ENCODE measurements at regions not wholly inside any gene's neighbourhood (a gene's known extent, or its start where the extent isn't known, plus 50 kb on each side); places are given as distances from the start of the nearest gene placed in this dataset.
"Not testable (repeated sequence)": the region's sequence is repeated elsewhere in the genome, so short reads cannot be mapped to it uniquely, and the experiment has no call there.

DNA sequence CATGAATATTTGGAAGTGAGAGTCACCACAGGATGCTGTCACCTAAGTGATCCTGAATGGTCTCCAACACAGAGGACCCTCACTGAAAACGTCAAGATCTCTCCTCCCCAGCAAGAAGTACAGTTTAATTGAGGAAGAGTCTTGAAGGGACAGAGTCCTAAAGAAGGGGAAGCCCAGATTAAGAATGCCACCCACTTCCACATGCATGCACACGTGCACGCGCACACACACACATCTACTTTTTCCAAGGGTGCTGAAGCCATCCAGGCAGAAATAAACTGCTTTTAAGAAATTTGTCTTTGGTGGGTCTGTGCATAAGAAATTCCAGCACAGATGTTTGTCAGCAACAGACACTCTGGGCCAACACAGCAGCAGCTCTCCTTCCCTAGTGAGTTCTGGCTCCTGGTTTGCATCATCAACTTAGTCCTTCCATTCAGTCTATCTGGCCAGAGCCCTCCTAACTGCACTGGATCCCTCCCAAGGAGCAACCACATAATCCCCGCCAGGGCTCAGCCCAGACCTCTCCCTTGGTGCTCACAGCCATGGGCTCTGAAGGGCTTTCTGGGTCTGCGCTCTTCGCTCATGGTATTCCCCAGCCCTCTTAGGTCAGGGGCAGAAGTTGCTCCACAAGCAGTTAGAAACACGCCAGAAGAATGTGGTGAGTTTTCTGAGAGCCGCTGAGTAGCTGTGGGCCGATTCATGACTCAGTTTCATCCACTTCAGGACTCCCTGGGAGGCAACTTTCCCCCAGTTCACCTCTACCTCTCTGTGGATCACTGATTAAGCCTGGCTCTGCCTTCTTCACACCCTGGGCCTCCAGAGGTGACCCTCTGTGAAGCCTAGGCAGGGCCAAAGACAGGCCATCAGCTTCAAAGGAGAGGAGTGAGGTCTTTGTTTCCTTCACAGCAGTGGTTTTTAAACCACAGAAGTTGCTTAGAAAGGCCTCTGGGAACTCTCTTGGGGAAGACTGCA, 132.6 kb upstream of the LIPC start:
- no peak for DNase-seq

DNA sequence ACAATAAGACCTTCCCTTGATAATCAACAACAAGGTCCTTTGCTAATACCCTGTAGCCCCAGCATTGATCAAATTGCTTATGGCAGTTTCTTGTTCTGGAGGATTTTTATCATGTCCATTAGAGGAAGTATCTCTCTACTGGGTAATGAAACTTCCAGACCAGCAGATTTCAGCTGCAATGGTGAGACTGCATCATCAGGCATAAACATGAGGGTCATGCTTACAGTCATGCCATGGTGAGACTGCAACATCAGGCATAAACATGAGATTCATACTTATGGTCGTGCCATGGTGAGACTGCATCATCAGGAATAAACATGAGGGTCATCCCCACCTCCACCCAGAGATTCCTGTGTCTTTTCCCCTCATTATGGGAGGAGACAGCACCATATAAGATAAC, 129.0 kb upstream of the LIPC start:
- DNase-seq: no peak

DNA sequence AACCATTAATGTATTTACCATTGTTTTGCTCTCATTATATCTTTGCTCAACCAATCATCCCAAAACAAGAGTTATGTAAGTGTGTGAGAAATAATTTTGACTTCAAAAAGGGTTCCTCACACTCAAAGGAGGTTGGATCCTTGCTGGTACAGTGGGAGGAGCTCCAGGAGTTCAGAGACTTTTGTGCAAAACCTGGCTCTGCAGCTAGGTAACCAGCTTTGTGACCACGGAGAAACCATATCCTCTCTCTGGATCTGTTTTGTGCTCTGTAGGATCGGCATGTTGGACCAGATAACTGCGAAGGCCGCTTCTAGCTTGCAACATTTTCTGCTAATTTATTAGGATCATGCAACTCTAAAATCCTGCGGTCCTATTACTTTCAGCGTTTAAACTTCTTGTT, 128.6 kb upstream of the LIPC start:
- no peak for DNase-seq

DNA sequence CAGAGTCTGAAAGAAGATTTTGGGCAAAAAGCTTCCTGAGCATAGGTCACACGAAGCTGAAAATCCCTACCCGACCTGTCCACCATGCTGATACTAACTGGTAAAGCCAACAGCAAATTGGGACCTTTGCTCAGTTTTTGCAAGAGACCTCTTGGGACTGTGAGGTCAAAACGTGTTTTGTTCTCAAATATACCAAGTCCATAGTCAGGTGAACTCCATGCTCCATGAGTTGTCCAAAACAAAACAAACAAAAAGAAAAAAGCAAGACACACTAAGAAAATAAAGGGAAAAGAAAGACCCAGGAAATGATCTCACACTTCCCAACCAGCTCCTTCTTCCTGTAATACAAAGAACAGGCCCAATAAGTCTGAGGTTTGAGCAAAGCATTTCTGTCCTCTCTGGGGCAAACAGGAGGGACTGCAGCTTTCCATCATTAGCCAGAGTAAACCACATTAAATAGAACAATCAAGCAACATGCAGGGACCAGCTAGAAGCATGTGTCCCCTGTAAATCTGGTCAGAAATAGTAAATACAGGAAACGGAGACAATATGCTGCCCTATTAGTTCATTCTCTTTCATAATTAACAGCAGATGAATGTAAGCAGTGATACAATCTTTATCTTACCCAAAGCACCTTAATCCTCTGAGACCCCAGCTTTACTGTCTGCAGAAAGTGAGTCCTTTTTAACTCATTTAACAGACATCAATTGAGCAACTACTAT, 125.0 kb upstream of the LIPC start:
- DNase-seq: no peak

DNA sequence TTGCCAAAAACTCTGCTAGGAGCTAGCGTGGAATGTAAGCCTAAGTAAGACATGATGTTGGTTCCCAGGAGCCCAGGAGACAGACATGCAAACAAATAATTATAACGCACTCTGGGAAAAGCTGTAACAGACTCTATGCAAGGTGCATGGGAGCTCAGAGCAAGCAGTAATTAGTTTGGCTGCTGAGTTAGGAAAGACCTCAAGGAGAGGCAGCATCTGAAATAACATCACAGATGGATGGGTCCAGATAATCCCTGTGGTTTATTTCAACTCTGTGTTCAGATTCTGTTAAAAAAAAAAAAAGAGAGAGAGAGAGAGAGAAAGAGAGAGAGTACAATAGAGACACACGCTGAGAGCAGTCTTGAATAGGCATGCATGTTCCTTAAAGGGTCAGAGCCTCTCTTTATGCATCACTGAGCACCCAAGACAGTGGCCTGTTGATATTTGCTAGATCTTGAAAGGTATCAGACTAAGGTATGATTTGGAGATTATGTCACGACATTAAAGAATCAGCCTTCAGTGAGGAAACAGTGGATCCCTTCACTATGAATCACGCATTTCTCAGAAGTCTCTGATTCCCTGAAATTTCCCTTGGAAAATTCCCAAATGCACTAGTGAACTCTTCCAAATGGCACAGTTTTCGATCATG, 124.4 kb upstream of the LIPC start:
- DNase-seq: no peak

DNA sequence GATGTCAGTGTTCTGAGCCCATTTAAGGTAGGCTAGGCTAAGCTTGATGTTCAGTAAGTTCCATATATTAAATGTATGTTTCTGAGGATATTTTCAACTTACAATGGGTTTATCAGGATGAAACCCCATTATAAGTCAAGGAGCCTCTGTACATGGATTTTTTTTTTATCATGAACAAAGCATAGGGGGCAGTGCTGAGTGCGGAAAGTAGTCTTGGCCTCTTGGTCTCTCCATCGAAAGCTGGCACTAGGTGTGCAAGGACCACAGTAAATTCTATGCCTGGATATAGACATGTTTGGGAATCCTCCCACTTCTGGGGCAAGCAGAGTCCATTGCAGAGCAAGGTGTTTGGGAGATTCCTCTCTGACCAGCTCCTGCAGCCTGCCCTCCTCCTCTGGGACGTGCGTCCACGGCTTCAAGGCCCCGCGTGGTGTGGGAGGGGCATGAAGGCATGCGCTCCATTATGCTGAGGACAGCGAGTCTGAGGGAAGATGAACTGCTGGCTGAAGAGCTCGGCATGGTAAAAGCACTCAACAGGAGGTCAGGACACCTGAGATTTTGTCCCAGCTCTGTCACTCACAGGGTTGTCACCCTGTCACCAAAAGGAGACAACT, 122.9 kb upstream of the LIPC start:
- no peak for DNase-seq

DNA sequence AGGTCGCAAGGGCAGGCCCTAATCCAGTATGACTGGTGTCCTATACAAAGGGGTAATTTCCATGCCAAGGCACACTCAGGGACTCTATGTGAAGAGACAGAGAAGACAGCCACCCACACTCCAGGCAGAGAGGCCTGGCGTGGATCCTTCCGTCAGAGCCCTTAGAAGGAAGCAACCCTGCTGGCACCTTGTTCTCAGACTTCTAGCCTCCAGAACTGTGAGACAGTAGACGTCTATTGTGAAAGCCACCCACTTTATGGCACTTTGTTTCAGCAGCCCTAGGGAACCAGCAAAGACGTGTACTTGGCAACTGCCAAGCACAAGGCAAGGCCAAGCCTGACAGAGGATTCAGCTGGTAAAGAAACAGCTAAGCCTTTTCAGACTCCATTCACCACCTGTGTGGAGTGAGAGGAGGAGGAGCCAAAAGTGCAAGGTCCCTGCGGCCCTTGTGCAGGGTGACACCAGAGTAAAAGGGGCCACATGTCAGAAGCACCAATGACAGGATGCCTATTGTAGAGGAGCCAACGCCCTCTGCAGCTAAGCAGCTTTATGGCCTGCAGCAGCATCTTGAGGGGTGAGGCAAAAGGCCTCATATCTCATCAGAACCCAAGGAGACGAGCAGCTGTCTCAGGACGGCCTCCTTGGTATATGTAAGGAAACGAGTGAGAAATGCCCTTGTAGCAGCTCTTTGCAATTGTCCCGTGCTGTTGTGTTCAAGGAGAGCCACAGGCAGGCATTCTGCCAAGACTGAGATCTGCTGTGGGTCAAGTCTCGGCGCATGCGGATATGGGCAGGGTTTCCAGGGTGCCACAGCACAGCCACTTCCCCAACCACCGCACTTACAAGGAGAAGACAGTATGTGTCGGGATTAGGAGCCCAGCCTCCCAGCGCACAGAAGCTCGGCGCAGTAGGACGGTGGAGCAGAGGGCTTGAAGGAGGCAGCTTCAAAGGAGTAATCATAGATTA, 121.5 kb upstream of the LIPC start:
- DNase-seq: no peak

DNA sequence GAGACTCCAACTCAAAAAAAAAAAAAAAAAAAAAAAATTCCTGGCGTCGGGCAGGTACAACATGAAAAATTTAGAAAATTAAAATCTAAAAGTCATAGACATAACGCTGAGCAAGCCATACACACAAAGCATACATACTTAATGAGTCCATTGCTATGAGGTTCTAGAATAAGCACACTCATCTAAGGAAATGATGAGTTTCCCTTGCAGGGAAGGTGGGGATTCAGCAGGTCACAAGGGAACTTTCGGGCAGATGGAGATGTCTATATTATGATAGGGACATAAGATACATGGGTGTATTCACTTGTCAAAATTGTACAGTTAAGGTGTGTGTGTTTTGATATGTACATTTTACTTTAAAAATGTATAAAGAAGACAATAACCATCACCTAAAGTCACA, 120.2 kb upstream of the LIPC start:
- DNase-seq: no peak

DNA sequence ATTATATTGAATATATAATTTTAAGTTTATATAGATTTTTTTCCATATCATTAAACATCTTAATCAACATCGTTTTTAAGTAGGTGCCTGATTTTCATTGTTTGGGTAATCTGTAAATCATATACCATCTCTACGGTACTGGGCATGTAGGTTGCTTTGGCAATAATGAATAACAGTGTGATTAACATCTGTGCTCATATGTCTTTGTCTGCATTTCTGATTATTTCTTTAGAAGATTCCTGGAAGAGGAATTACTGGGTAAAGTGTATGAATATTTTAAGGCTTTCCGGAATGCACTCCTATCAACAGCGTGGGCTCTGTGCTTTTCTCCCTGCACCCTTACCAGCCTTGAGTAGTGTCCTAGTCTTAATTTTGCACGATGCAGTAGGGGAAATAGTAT, 119.8 kb upstream of the LIPC start:
- no peak for DNase-seq

DNA sequence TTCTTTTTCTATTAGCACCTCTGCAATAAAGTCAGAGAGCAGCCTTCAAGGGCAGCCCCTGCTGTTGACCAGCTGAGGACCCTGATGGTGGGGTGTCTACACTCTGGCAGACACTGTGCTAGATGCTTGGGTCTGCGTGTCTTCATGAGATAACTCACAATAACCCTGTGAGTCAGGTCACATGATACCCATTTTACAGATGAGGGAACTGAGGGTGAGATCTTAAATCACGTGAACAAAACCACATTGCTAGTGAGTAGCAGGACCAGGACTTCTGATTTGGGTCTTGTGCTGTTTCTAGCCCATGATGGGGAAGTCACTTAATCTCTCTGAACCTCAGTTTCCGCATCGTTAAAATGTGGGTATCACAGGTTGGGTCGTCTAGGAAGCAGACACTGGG, 118.5 kb upstream of the LIPC start:
- no peak for DNase-seq

DNA sequence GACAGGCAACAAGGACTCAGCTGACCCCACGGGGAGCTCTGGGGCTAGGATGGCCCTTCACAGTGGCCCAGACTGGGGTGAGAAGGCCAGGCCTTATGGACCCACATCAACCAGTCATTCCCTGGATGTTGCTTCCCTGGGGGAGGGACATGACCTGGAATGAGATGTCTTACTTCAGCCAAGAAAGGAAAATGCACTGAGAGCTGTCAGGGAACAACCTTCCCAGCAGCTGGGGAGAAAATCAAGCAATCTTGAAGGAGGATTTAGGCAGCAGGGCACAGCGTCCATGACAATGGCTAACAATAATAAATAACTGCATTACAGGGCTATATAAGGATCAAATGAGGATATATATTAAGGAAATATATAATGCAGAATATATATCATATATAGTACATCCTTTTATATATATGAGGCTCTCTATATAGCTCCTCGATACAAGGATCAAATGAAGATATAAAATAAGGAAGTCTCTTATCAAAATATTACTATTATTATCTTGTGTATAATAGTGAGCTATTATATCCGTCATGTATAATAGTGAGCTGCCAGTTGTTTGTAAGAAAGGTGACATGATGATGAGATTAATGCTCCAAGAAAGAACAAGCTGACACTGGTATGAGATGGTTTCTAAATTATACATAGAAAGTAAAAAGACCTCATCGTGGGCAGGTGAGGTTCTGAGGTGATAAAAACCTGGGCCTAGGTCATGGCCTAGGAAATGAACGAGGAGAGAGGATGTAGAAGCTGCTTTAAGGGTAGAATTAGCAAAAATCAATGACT, 117.8 kb upstream of the LIPC start:
- DNase-seq: no peak

DNA sequence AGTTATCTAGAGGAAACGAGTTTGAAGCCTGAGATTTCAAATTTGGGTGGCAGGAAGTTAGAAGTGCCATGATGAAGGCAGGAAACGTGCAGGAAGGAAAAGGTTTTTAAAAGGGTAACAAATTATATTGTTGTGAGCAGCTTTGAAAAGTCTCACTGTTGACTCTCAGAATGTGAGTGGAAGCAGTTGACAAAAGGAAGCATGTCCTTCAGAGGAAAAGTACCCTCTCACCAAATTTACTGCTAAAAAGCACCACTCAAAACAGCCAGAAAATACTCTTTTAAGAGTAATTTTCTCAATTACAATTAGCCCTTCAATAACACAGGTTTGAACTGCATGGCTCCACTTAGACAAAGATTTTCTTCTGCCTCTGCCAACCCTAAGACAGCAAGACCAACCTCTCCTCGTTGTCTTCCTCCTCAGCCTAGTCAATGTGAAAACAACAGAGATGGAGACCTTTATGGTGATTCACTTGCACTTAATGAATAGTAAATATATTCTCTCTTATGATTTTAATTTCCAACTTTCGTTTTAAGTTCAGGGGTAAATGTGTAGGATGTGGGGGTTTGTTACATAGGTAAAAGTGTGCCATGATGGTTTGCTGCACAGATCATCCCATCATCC, 117.1 kb upstream of the LIPC start:
- DNase-seq: no peak

DNA sequence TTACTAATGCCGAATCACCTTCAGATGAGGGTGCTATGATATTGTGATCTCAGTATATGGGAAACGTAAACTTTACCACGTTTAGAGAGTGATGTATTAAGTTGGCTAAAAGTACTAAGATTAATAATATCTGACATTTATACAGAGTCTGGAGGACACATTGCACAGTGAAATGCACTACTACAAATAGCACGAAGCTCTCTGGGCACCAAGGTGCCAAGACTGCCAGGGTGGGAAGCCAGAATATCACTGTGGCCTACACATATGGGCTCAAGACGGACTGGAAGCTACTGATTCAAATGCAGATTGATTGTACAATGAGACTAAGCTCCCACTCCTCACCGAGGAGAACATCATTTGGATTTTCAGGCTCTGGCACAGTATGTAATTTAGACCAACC, 113.3 kb upstream of the LIPC start:
- no peak for DNase-seq

DNA sequence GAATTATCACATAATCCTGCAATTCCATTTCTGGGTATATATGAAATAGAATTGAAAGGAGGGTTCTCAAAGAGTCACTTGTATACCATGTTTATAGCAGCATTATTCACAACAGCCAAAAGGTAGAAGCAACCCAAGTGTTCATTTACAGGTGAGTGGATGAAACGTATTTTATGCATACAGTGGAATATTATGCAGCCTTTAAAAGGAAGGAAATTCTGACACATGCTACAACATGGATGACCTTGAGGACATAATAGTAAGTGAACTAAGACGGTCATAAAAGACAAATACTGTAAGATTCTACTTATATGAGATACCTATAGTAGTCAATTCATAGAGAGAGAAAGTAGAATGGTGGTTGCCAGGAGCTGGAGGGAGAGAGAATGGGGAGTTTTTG, 110.8 kb upstream of the LIPC start:
- DNase-seq: no peak

DNA sequence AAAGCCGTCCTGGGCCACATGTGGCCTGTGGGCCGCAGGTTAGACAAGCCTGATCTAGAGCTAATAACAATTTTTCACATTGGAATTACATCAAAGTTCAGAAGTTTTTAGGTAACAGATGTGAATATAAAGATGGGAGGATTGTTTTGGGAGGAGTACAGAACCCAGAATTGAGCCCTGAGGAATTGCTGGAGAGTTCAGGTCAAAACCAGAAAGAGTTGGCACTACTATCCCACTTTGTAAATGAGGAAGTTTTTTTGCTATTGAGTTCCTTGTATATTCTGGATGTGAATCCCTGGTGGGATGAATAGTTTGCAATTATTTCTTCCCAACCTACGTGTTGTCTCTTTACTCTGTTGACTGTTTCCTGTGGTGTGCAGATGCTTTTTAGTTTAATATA, 109.5 kb upstream of the LIPC start:
- DNase-seq: no peak

DNA sequence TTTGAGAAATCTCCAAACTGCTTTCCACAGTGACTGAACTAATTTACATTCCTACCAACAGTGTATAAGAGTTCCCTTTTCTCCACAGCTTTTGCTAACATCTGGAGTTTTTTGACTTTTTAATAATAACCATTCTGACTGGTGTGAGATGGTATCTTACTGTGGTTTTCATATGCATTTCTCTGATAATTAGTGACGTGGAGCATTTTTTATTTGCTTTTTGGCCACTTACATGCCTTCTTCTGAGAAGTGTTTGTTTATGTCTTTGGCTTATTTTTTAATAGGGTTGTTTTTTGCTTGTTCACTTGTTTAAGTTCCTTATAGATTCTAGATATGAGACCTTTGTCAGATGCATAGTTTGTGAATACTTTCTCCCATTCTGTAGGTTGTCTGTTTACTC, 108.5 kb upstream of the LIPC start:
- not testable (repeated sequence) for DNase-seq

DNA sequence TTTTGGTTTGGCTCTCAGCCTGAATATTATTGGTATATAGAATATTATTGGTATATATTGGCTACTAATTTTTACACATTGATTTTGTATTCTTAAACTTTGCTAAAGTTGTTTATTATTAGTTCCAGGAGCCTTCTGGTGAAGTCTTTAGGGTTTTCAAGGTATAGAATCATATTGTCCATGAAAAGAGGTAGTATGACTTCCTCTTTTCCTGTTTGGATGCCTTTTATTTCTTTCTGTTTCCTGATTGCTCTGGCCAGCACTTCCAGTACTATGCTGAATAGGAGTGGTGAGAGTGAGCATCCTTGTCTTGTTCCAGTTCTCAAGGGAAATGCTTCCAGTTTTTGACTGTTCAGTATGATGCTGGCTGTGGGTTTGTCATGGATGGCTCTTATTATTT, 107.3 kb upstream of the LIPC start:
- DNase-seq: no peak

DNA sequence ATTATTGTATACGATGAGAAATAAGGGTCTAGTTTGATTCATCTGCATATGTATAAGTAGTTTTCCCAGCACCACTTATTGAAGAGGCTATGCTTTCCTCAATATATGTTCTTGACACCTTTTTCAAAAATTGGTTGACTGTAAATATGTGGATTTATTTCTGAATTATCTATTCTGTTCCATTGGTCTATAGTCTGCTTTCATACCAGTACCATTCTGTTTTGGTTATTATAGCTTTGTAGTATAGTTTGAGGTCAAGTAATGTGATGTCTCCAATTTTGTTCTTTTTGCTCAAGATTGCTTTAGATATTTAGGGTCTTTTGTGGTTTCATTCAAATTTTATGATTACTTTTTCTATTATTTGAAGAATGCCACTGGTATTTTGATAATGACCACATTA, 103.8 kb upstream of the LIPC start:
- DNase-seq: no peak

DNA sequence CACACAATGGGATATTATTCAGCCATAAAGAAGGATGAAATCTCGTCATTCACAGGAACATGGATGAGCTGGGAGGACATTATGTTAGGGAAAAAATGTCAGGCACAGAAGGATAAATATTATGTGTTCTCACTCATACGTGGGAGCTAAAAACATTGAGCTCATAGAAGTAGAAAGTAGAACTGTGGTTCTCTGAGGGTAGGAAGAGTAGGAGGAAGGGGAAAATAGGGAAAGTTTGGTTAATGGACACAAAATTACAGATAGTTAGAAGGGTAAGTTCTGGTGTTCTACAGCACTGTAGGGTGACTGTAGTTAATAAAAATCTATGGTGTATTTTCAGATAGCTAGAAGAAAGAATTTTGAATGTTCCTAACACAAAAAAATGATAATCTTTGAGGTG, 102.6 kb upstream of the LIPC start:
- DNase-seq: no peak

DNA sequence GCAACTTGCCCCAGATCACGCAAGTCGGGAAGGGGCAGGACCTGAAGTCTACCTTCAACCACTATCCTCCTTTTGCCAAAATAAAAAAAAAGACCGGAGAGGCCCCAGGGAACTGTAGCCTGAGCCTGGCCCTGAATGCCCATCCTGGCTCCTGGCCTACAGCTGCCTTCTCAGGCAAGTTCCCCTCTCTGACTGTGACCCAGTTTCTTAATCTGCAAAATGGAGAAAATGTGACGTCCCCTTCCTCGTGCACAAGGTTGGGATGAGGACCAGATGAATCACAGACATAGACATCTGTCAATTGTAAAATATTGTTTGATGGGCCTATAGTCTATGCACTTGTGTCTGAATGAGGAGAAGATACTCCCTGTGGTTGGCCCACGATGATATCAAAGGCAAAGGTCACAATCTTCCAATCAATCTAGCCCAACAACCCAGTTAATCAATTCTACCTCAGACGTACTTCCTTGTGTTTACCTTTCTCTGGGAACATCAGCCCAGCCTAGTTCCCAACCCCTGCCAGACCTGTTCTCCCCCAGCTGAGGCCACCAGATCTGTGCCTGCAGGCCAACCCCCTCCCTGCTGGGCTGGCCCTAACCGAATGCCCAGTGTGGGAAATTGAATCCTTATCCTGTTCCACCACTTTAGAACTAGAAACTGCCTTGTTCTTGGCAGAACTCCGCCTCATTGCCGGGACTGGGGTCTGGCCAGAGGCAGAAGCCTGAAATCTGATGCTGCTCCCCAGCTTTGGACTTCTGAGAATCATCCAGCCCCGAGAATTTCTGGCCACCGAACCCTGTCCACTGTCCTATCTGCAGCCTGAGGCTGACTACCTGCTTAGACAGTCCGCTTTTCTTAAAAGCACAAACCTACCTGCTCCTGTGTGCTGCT, 101.8 kb upstream of the LIPC start:
- DNase-seq: no peak

Measured in NCI-H187 (cell line).